Right kidney (tissue), 1 donor: ENCODE measurements at regions not wholly inside any gene's neighbourhood (a gene's known extent, or its start where the extent isn't known, plus 50 kb on each side); places are given as distances from the start of the nearest gene placed in this dataset.

Source experiments
- DNase-seq: peaks from one replicate; pipeline ENCODE4 v3.0.0-alpha.2; 2016

- no peak for DNase-seq
Observed at GRCh38 chr18:78547817-78548216, 431.8 kb upstream of the SALL3 start.

GRCh38 chr18:78548261-78549058, 431.2 kb upstream of the SALL3 start:
- no peak for DNase-seq

GRCh38 chr18:78549971-78550370, 429.6 kb upstream of the SALL3 start:
- DNase-seq: no peak

- no peak for DNase-seq
Observed at GRCh38 chr18:78554944-78555608, 424.5 kb upstream of the SALL3 start.

GRCh38 chr18:78557371-78557770, 422.2 kb upstream of the SALL3 start:
- no peak for DNase-seq

GRCh38 chr18:78558101-78558810, 421.4 kb upstream of the SALL3 start:
- no peak for DNase-seq

GRCh38 chr18:78558948-78559347, 420.7 kb upstream of the SALL3 start:
- DNase-seq: no peak

- no peak for DNase-seq
Observed at GRCh38 chr18:78559584-78559983, 420.0 kb upstream of the SALL3 start.

GRCh38 chr18:78561757-78562510, 417.7 kb upstream of the SALL3 start:
- DNase-seq: no peak

GRCh38 chr18:78562531-78562961, 417.1 kb upstream of the SALL3 start:
- no peak for DNase-seq

- no peak for DNase-seq
Observed at GRCh38 chr18:78563110-78563509, 416.5 kb upstream of the SALL3 start.

GRCh38 chr18:78564030-78564429, 415.6 kb upstream of the SALL3 start:
- no peak for DNase-seq

GRCh38 chr18:78564518-78564917, 415.1 kb upstream of the SALL3 start:
- no peak for DNase-seq

GRCh38 chr18:78565240-78565639, 414.4 kb upstream of the SALL3 start:
- no peak for DNase-seq

- no peak for DNase-seq
Observed at GRCh38 chr18:78566065-78566464, 413.6 kb upstream of the SALL3 start.

GRCh38 chr18:78566720-78567119, 412.9 kb upstream of the SALL3 start:
- DNase-seq: no peak

GRCh38 chr18:78571063-78571785, 408.4 kb upstream of the SALL3 start:
- DNase-seq: no peak

- no peak for DNase-seq
Observed at GRCh38 chr18:78571831-78572347, 407.7 kb upstream of the SALL3 start.

GRCh38 chr18:78573773-78574172, 405.8 kb upstream of the SALL3 start:
- no peak for DNase-seq

GRCh38 chr18:78576967-78577366, 402.7 kb upstream of the SALL3 start:
- no peak for DNase-seq

- no peak for DNase-seq
Observed at GRCh38 chr18:78579449-78579848, 400.2 kb upstream of the SALL3 start.
